Cardiac muscle cell (in vitro differentiated cells and primary cell): ENCODE measurements at regions not wholly inside any gene's neighbourhood (a gene's known extent, or its start where the extent isn't known, plus 50 kb on each side); places are given as distances from the start of the nearest gene placed in this dataset.

Experiments
- DNase-seq, 2 donors: peaks; one replicate each; pipeline versions ENCODE4 v3.0.0 to v3.0.0-alpha.2; 2010 to 2017; ENCODE audit warnings: low read depth in 1 of 2, low spot score in 1 of 2
- H3K27ac ChIP-seq: fragments of 200-600 bp; sonication (generic); 2 replicates; pipeline ENCODE4 v1.5.1; 2016
- H3K27me3 ChIP-seq: fragments of 200-600 bp; sonication (generic); 2 replicates; pipeline ENCODE4 v1.6.0; 2016; ENCODE audit warnings: control low read depth
- H3K36me3 ChIP-seq: fragments of 200-600 bp; sonication (generic); 2 replicates; pipeline ENCODE4 v1.5.1; 2016; ENCODE audit warnings: control low read depth
- H3K4me1 ChIP-seq: fragments of 200-600 bp; sonication (generic); 2 replicates; pipeline ENCODE4 v1.8.1; 2017; ENCODE audit warnings: low read depth, mild to moderate bottlenecking, mixed run types
- H3K4me3 ChIP-seq: fragments of 200-600 bp; sonication (generic); 2 replicates; pipeline ENCODE4 v1.5.1; 2016; ENCODE audit warnings: mild to moderate bottlenecking
- H3K9me3 ChIP-seq: fragments of 200-600 bp; sonication (generic); 2 replicates; pipeline ENCODE4 v1.5.1; 2017; ENCODE audit warnings: low read depth, mild to moderate bottlenecking, control low read depth
- TF ChIP-seq, protein P1 (sequence below): IDR thresholded peaks from 2 replicates; pipeline ENCODE4 v1.5.1; 2012; ENCODE audit warnings: low read depth, mild to moderate bottlenecking, low read length

DNA sequence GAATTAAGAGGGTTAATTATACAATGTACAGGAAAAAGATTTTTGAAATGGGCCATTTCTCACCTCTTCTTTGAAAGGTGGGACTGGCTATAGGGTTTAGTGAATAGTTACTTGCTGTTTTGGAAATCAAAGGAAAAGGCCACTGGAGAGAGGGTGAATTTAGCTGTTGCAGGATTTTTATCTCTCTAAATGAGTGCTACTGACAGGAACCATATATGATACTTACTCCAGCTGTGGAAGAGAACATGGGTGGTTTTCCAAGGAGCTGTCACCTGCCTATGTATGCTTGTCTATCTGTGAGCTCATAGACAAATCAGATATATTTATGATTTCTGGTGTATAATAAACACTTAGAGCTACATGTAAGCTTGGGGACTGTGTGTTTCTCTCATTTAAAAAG is 430.4 kb downstream of the MTX2 start:
- H3K27me3 ChIP-seq = no peaks in the 10 kb centered on the region
- no peaks in the 10 kb centered on the region for H3K36me3 ChIP-seq
- H3K9me3 ChIP-seq = no peaks in the 10 kb centered on the region
- peak in 1 of 2 donors; percentile 57 for DNase-seq
- H3K4me3 ChIP-seq = no peak overlapping the region
- TF ChIP-seq, protein P1, sequence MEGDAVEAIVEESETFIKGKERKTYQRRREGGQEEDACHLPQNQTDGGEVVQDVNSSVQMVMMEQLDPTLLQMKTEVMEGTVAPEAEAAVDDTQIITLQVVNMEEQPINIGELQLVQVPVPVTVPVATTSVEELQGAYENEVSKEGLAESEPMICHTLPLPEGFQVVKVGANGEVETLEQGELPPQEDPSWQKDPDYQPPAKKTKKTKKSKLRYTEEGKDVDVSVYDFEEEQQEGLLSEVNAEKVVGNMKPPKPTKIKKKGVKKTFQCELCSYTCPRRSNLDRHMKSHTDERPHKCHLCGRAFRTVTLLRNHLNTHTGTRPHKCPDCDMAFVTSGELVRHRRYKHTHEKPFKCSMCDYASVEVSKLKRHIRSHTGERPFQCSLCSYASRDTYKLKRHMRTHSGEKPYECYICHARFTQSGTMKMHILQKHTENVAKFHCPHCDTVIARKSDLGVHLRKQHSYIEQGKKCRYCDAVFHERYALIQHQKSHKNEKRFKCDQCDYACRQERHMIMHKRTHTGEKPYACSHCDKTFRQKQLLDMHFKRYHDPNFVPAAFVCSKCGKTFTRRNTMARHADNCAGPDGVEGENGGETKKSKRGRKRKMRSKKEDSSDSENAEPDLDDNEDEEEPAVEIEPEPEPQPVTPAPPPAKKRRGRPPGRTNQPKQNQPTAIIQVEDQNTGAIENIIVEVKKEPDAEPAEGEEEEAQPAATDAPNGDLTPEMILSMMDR = no peak
- peaks cover 51% of the 10 kb centered on the region for H3K4me1 ChIP-seq
- peak overlapping the region; percentile 93 for H3K27ac ChIP-seq

DNA sequence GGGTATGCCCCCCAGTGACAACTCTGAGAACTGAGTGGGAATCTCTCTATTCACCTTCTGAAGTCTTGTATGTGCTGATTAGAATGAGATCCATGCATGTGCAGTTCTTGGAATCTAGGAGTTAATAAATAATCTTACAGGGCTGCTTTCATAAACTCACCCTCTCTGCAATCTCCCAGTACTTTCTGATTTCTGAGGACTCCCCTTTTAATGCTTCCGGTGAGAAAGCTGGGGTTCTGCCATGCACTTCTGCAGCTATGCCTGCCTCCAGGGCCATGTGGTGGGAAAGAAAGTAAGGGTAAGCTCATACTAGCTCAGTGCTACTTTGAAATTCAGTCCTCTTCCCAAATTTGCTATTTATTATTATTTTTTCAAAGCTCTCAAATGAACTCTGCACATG is 432.9 kb downstream of the MTX2 start:
- no peaks in the 10 kb centered on the region for H3K9me3 ChIP-seq
- H3K27me3 ChIP-seq = no peaks in the 10 kb centered on the region
- no peak overlapping the region for H3K27ac ChIP-seq
- TF ChIP-seq, protein P1 = no peak
- DNase-seq = no peak
- H3K4me1 ChIP-seq = peaks cover 51% of the 10 kb centered on the region
- no peaks in the 10 kb centered on the region for H3K36me3 ChIP-seq
- H3K4me3 ChIP-seq = no peak overlapping the region

DNA sequence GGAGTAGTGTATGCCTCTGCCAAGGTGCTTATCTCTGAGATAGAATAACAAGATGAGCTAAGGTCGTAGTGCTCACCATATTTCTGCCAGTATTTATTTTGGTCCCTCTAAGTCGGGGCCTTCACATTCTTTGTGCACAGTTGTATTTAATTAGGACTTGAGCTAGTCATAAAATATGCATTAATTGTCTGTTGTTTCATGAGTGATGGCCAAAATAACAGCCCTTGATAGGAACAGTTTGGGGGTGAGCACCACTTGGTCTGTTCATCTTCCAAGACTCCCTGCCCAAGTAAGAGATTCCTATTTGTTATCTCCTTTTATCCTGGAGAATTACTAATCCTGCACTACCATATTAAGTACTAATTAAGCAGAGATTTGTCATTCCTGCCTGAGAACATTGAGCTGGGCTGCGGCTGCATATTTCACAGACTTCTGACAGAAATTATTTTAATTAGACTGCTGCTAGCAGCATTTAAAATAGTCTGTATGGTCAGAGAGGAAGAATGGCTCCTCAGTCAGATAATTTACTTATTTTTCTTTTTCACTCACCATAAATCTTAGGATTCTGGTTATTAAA is 435.1 kb downstream of the MTX2 start:
- DNase-seq = no peak
- Histone ChIP-seq H3K9me3 (no peaks in the 10 kb centered on the region), H3K27ac (no peak overlapping the region), H3K27me3 (no peaks in the 10 kb centered on the region), H3K4me3 (no peak overlapping the region), H3K4me1 (peaks cover 37% of the 10 kb centered on the region), H3K36me3 (no peaks in the 10 kb centered on the region)
- TF ChIP-seq, protein P1 = no peak

DNA sequence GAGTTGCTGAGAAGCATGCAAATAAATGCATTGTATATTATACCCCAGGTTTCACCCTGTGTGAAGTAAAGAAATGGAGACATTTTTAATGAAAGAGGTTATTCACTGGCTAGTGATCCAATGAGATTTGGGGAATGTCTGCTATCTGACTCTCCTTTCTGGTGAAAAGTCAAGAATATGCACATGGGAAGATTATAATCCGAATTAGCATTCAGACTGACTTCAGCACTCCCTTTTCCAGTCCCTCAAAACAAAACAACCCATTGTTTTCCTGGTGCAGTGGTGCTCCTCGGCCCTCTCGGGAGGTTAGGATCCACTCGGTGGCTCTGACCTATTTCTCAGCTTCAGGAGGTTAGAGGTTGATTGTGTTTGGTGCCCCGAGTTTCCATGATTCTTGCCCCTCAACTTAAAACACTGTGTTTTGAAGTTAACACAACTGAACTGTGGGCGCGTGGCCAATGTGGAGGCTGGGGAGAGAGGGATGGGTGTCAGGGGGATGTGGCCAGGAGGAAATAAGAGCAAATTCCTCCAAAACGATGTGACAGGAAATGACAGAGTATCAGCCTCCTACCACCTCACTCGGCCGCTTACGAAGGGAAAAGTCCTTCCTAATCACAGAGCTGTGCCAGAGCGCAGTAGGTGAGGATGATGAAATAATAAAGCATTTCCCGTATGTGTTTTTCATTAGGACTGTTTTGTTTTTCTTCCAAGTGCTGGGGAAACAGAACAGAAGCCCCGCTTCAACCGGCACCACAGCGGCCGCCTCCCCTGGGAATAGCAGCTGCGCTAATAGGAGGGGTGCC is 440.1 kb downstream of the MTX2 start:
- H3K4me3 ChIP-seq = no peak overlapping the region
- no peaks in the 10 kb centered on the region for H3K27me3 ChIP-seq
- TF ChIP-seq, protein P1 = no peak
- H3K4me1 ChIP-seq = peaks cover 15% of the 10 kb centered on the region
- DNase-seq = peak in 1 of 2 donors; percentile 67
- H3K27ac ChIP-seq = no peak overlapping the region
- no peaks in the 10 kb centered on the region for H3K36me3 ChIP-seq
- H3K9me3 ChIP-seq = no peaks in the 10 kb centered on the region

DNA sequence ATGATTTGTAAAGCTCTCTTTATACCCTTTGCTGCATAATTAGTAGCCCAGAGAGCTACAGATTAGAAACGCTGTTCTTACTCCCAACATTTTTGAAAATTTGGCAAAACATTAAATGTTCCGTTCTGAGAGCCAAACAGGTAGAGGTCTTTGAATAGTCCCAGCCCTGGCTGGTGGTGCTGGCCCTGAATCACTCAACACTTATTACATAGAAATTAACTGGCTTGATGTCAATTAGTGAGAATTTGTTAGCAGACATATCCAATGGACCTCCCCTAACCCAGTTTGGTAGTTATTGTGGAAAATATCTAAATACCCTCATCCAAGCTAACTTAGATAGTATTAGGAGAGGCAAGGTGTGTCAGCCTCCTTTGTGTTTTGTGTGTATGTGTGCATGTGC is 440.7 kb downstream of the MTX2 start:
- no peaks in the 10 kb centered on the region for H3K27me3 ChIP-seq
- H3K9me3 ChIP-seq = no peaks in the 10 kb centered on the region
- H3K27ac ChIP-seq = no peak overlapping the region
- no peaks in the 10 kb centered on the region for H3K36me3 ChIP-seq
- H3K4me1 ChIP-seq = peaks cover 15% of the 10 kb centered on the region
- DNase-seq = no peak
- H3K4me3 ChIP-seq = no peak overlapping the region
- TF ChIP-seq, protein P1 = no peak
